Fibroblast of villous mesenchyme (primary cell): ENCODE measurements at regions not wholly inside any gene's neighbourhood (a gene's known extent, or its start where the extent isn't known, plus 50 kb on each side); places are given as distances from the start of the nearest gene placed in this dataset.

Experiments
- DNase-seq: peaks from one replicate; pipeline ENCODE4 v3.0.0-alpha.2; 2010; ENCODE audit warnings: low read depth
- H3K4me3 ChIP-seq: 2 replicates; pipeline ENCODE4 v1.5.1; 2011; ENCODE audit warnings: low read depth, mild to moderate bottlenecking, low read length
- TF ChIP-seq, protein P1 (sequence below): IDR thresholded peaks from 2 replicates; pipeline ENCODE4 v1.5.1; 2012; ENCODE audit warnings: low read depth, mild to moderate bottlenecking, low read length; ENCODE audit not compliant: insufficient read depth

DNA sequence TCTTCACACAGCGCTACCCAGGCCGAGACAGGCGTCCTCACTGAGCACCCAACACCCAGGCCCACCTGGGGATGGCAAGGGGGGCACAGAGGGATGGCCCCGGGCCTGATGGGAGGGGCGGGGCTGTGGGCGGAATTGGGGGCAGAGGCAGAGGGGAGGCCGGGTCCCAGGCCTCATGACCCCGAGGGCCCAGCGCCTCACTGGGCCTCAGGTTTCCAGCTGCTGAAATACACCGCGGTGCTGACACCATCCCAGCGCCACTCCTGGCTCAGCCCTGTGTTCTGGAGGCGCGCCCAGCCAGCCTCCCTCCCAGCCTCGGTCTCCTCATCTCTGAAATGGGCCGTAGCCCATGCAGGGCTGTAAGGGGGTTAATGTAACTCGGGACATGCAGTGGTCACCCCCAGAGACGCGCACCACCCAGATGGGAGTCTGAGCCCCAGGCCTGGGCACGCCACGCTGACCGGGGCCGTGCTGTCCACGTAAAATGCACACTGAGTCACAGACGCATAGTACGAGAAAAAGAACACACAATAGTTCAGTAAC is 82.3 kb downstream of the UNCX start:
- TF ChIP-seq, protein P1, sequence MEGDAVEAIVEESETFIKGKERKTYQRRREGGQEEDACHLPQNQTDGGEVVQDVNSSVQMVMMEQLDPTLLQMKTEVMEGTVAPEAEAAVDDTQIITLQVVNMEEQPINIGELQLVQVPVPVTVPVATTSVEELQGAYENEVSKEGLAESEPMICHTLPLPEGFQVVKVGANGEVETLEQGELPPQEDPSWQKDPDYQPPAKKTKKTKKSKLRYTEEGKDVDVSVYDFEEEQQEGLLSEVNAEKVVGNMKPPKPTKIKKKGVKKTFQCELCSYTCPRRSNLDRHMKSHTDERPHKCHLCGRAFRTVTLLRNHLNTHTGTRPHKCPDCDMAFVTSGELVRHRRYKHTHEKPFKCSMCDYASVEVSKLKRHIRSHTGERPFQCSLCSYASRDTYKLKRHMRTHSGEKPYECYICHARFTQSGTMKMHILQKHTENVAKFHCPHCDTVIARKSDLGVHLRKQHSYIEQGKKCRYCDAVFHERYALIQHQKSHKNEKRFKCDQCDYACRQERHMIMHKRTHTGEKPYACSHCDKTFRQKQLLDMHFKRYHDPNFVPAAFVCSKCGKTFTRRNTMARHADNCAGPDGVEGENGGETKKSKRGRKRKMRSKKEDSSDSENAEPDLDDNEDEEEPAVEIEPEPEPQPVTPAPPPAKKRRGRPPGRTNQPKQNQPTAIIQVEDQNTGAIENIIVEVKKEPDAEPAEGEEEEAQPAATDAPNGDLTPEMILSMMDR = no peak
- H3K4me3 ChIP-seq = no peak overlapping the region
- no peak for DNase-seq

DNA sequence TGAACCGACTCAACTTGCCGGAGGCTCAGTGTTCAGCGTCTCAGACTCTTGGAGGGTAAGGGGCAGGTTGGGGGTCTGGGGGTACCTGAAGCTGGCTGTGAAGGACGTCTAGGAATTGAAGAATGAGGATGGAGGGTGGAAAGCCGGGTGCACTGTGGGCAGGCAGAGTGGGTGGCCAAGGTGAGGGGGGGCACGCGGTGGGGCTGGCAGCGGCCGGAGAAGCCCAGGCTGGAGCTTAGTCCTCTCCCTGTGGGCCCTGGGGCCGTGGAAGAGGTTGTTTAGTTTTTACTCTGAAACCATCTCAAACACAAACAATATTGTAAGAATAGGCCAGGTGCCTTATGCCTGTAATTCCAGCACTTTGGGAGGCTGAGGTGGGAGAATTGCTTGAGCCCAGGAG is 83.4 kb downstream of the UNCX start:
- DNase-seq = no peak
- no peak overlapping the region for H3K4me3 ChIP-seq
- TF ChIP-seq, protein P1 = no peak

DNA sequence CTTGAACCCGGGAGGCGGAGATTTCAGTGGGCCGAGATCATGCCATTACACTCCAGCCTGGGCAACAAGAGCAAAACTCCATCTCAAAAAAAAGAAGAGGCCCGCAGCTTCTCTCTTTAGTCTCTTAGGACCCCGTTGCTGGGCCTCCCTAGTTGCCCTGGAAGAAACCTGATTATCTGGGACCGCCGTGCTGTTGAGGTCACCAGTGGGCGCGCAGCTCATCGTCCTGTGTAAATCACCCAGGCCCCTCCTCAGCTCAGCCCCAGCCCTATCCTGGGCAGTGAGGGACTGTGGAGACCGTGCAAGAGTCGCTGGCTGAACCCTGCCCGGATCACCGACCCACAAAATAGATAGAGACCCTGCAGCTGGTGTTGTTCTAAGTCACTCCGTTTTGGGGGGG is 85.0 kb downstream of the UNCX start:
- DNase-seq = no peak
- TF ChIP-seq, protein P1 = no peak
- no peak overlapping the region for H3K4me3 ChIP-seq

DNA sequence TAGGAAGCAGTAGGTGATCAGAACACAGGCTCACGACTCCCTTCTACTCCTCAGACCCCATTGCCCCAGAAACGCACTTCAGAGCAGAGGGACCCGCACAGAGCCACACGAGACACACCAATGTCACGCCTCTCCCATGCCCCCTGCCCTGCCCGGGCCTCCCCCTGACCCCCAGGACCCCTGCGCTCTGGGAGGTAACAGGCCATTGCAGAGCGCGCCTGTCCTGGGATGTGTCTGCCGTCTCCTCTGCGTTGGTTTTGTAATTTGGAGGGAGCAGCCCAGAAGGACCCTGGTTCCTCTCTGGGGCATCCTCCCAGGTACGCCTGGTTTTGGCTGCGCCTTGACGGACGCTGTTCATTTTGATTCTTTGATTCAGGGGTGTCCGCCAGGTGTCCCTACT is 85.4 kb downstream of the UNCX start:
- no peak overlapping the region for H3K4me3 ChIP-seq
- DNase-seq = no peak
- TF ChIP-seq, protein P1 = no peak

DNA sequence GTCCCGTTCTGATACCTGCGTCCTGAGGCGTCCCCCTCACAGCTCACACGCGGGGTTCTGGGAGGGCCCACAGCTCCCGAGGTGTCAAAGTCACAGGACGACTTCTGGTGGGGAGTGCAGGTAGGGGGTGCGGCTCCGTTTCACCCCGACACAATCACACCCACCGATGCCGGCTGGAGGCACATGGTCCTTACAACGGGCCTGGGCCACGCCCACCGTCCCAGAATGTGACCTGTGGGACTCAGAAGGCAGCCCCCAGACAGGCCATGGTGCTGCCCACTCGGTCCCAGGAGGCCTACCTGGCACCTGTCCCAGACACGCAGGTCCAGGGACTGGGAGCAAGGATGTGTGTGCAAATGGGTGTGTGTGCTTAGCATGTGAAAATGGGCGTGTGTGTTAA is 86.0 kb downstream of the UNCX start:
- no peak for DNase-seq
- TF ChIP-seq, protein P1 = no peak
- no peak overlapping the region for H3K4me3 ChIP-seq

DNA sequence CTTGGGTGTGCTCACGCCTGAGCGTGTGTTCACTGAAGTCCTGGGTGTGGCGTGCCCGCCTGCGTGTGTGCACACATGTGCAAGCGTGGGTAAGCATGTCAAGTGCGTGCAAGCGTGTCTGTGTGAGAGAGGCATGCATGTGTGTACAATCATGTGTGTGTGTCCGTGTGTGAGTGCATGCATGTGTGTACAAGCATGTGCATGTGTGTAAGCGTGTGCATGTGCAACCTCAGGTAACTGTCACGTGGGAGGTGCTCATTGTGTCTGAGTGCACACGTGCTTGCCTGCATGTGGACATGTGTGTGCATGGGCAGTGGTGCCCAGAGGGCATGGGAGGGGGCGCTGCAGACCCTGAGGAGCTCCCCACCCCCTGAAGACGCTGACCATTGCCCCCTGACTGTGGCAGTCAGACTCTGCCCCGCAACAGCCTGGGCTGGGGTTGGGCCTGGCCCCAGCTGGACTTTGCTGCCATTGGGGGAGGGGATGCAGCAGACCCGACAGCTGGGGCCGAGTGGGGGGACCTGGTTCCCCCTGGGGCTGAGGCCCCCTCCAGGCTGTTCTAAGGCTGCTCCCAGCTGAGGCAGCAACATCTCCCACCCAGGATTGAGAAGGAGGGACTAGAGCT is 88.1 kb downstream of the UNCX start:
- DNase-seq = no peak
- no peak overlapping the region for H3K4me3 ChIP-seq
- TF ChIP-seq, protein P1 = no peak
